Right lobe of liver (tissue), 4 donors: ENCODE measurements at regions not wholly inside any gene's neighbourhood (a gene's known extent, or its start where the extent isn't known, plus 50 kb on each side); places are given as distances from the start of the nearest gene placed in this dataset.

ENCODE experiments used
- CTCF ChIP-seq, 4 donors: fragments of 200-600 bp in 3 of 4; fragments of 450-650 bp in 1 of 4; IDR thresholded peaks; one replicate each; pipeline versions ENCODE4 v1.5.1 to v1.8.0; 2016 to 2022; ENCODE audit warnings: antibody characterized with exemption in 4 of 4, mild to moderate bottlenecking in 2 of 4
- POLR2A ChIP-seq: fragments of 450-650 bp; IDR thresholded peaks from one replicate; pipeline ENCODE4 v1.6.1; 2017; ENCODE audit warnings: antibody characterized with exemption, mild to moderate bottlenecking
- donor health status: DM: no; HTN: no; CAD: no.
- donor health status: DM: no; HTN: no; CAD: no.
- donor health status: DM: no; HTN: yes; CAD: no.

DNA sequence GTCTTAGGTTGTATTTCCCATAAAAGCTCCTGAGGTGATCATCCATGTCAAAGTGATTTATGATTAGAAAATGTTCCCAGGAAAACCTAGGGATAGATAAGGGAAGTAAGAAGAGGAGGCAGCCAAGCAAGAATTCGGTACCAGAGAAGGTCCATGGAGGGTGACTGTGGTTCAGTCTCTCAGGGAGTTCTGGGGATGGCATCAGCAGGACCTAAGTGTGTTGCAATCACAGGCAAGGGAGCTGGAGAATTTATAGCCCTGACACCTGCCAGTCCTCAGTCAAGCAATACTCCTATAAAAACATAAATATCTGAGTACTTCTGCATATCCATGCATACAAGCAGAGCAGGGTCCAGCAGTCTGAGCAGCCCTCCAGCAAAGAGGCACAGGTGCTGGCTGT lies 95.6 kb upstream of the TOPAZ1 start:
- TF ChIP-seq CTCF (IDR thresholded peaks at IDR 0.05) (no peak), POLR2A (no peak)
